ENCODE measurements at regions not wholly inside any gene's neighbourhood (a gene's known extent, or its start where the extent isn't known, plus 50 kb on each side); places are given as distances from the start of the nearest gene placed in this dataset.

GRCh38 chr9:121572581-121572980 lies 72.9 kb upstream of the GGTA1 start:
- no peak for DNase-seq

- DNase-seq: no peak
Observed at GRCh38 chr9:121573717-121574485, 74.3 kb upstream of the GGTA1 start.

GRCh38 chr9:121574774-121575519 lies 75.3 kb upstream of the GGTA1 start:
- DNase-seq: no peak

GRCh38 chr9:121576281-121577075 lies 75.0 kb upstream of the DAB2IP start:
- DNase-seq: no peak

GRCh38 chr9:121577166-121577565 lies 74.3 kb upstream of the DAB2IP start:
- no peak for DNase-seq

- no peak for DNase-seq
Observed at GRCh38 chr9:121577572-121577971, 73.9 kb upstream of the DAB2IP start.

- DNase-seq: no peak
Observed at GRCh38 chr9:121581786-121582600, 69.4 kb upstream of the DAB2IP start.

- DNase-seq: no peak
Observed at GRCh38 chr9:121582641-121583040, 68.8 kb upstream of the DAB2IP start.

GRCh38 chr9:121584421-121584820 lies 67.0 kb upstream of the DAB2IP start:
- no peak for DNase-seq

GRCh38 chr9:121587863-121588262 lies 63.6 kb upstream of the DAB2IP start:
- DNase-seq: no peak

- no peak for DNase-seq
Observed at GRCh38 chr9:121589986-121590385, 61.4 kb upstream of the DAB2IP start.

GRCh38 chr9:121592265-121592664 lies 59.2 kb upstream of the DAB2IP start:
- no peak for DNase-seq

- no peak for DNase-seq
Observed at GRCh38 chr9:121593066-121593465, 58.4 kb upstream of the DAB2IP start.

GRCh38 chr9:121596515-121596914 lies 54.9 kb upstream of the DAB2IP start:
- no peak for DNase-seq

GRCh38 chr9:121597698-121598166 lies 53.7 kb upstream of the DAB2IP start:
- DNase-seq: no peak

GRCh38 chr9:121598167-121598964 lies 53.1 kb upstream of the DAB2IP start:
- peak; percentile 65 for DNase-seq

GRCh38 chr9:121598965-121599871 lies 52.2 kb upstream of the DAB2IP start:
- DNase-seq: peak; percentile 34

GRCh38 chr9:121599872-121600585 lies 51.4 kb upstream of the DAB2IP start:
- DNase-seq: no peak

GRCh38 chr9:121601194-121601593 lies 50.2 kb upstream of the DAB2IP start:
- DNase-seq: no peak
